ENCODE measurements at regions not wholly inside any gene's neighbourhood (a gene's known extent, or its start where the extent isn't known, plus 50 kb on each side); places are given as distances from the start of the nearest gene placed in this dataset.

DNA sequence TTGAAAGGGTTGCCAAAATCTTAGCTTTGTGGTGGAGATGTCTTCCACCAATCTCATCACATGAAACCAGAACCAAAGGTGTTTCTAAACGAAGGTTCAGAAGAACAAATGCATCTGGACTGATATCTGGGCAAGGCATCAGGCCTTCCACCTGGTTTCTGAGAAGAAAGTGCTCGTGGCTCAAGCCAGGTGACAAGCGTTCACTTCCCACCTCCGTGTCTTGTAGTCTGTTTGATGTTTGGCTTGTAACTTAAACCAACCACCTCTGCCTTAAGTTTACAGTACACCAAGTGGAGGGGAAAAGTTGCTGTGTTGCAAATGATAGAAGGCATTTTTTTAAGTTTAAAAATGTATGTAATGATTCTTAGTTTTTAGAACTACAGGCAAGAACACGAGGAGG lies 66.9 kb upstream of the MAP3K7 start:
- TF ChIP-seq, protein P1, sequence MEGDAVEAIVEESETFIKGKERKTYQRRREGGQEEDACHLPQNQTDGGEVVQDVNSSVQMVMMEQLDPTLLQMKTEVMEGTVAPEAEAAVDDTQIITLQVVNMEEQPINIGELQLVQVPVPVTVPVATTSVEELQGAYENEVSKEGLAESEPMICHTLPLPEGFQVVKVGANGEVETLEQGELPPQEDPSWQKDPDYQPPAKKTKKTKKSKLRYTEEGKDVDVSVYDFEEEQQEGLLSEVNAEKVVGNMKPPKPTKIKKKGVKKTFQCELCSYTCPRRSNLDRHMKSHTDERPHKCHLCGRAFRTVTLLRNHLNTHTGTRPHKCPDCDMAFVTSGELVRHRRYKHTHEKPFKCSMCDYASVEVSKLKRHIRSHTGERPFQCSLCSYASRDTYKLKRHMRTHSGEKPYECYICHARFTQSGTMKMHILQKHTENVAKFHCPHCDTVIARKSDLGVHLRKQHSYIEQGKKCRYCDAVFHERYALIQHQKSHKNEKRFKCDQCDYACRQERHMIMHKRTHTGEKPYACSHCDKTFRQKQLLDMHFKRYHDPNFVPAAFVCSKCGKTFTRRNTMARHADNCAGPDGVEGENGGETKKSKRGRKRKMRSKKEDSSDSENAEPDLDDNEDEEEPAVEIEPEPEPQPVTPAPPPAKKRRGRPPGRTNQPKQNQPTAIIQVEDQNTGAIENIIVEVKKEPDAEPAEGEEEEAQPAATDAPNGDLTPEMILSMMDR (IDR thresholded peaks at IDR 0.05; ENCODE audit: low read length), result no peak
- TF ChIP-seq EZH2phosphoT487 (IDR thresholded peaks at IDR 0.05; ENCODE audit: low read length) (no peak), EZH2 (optimal IDR thresholded peaks at IDR 0.05; ENCODE audit: low read depth, low read length) (no peak)

Data from MM.1S (cell line).